H1 (cell line): ENCODE measurements at regions not wholly inside any gene's neighbourhood (a gene's known extent, or its start where the extent isn't known, plus 50 kb on each side); places are given as distances from the start of the nearest gene placed in this dataset.

Source experiments
- CTCF ChIA-PET: fragments of 300-600 bp; sonication (Branson Sonifier 250); formaldehyde crosslinking; loops from one replicate; lab custom pipeline; 2021; ENCODE audit not compliant: partially characterized antibody; lab: Charles Lee
- POLR2A ChIA-PET: fragments of 300-600 bp; sonication (Branson Sonifier 250); formaldehyde crosslinking; loops from one replicate; lab custom pipeline; 2021; ENCODE audit warnings: inconsistent platforms; ENCODE audit not compliant: partially characterized antibody; lab: Charles Lee
- DNase-seq, 2 experiments: peaks; one replicate each; pipeline versions ENCODE4 v3.0.0 to v3.0.0-alpha.2; 2010 to 2022; ENCODE audit warnings: low spot score in 2 of 2, low read depth in 1 of 2, mixed read lengths in 1 of 2
- FAIRE-seq: peaks from 2 replicates; lab custom pipeline; 2011; peaks lifted over from hg19 to GRCh38; lab: Jason Lieb, UNC
- H2AFZ ChIP-seq: 2 replicates; pipeline ENCODE4 v1.8.1; 2012; ENCODE audit warnings: low read length, inconsistent platforms
- H2AK5ac ChIP-seq: 2 replicates; pipeline ENCODE4 v1.6.1; 2013; ENCODE audit warnings: low read depth, low read length
- H2BK120ac ChIP-seq: replicated peaks from 2 replicates; pipeline ENCODE3; 2013; ENCODE audit warnings: low read depth, low read length, inconsistent platforms
- H2BK12ac ChIP-seq: 2 replicates; pipeline ENCODE4 v1.6.1; 2013; ENCODE audit warnings: low read depth, low read length
- H2BK15ac ChIP-seq: 2 replicates; pipeline ENCODE4 v1.6.1; 2013; ENCODE audit warnings: low read length
- H2BK20ac ChIP-seq: 2 replicates; pipeline ENCODE4 v1.6.1; 2013; ENCODE audit warnings: low read length
- H2BK5ac ChIP-seq: 2 replicates; pipeline ENCODE4 v1.6.1; 2013; ENCODE audit warnings: low read depth, low read length
- H3K14ac ChIP-seq: 2 replicates; pipeline ENCODE4 v1.6.1; 2013; ENCODE audit warnings: inconsistent platforms; ENCODE audit not compliant: insufficient read length
- H3K18ac ChIP-seq: 2 replicates; pipeline ENCODE4 v1.6.1; 2013; ENCODE audit warnings: low read length; ENCODE audit errors: extremely low read depth
- H3K23ac ChIP-seq: 2 replicates; pipeline ENCODE4 v1.6.1; 2013; ENCODE audit warnings: inconsistent platforms; ENCODE audit not compliant: insufficient read length
- H3K23me2 ChIP-seq: 2 replicates; pipeline ENCODE4 v1.6.1; 2013; ENCODE audit warnings: low read depth, low read length
- H3K27ac ChIP-seq: 2 replicates; pipeline ENCODE4 v1.6.1; 2011; ENCODE audit warnings: low read depth, low read length, inconsistent platforms
- H3K27me3 ChIP-seq, 4 experiments: replicated peaks in 1 of 4; 1 replicate in 1 of 4; 2 replicates in 3 of 4; pipeline versions ENCODE4 v1.6.1 to v1.8.1; 2011 to 2013; ENCODE audit warnings: low read length in 3 of 4, mild to moderate bottlenecking in 3 of 4, inconsistent platforms in 2 of 4, mixed read lengths in 2 of 4, moderate library complexity in 1 of 4; ENCODE audit not compliant: control insufficient read depth in 3 of 4, insufficient read depth in 3 of 4; ENCODE audit errors: extremely low read depth in 1 of 4
- H3K36me3 ChIP-seq, 4 experiments: 2 replicates each; pipeline versions ENCODE4 v1.6.1 to v1.8.1; 2011 to 2013; ENCODE audit warnings: mild to moderate bottlenecking in 4 of 4, low read length in 3 of 4, moderate library complexity in 2 of 4, control low read depth in 1 of 4, inconsistent platforms in 1 of 4; ENCODE audit not compliant: insufficient read depth in 4 of 4, control insufficient read depth in 2 of 4
- H3K4ac ChIP-seq: replicated peaks from 2 replicates; pipeline ENCODE3; 2013; ENCODE audit warnings: low read length, low read depth, mixed read lengths, inconsistent platforms; ENCODE audit not compliant: insufficient read length
- H3K4me1 ChIP-seq, 4 experiments: replicated peaks in 1 of 4; 1 replicate in 1 of 4; 2 replicates in 3 of 4; pipeline versions ENCODE4 v1.6.1 to v1.8.1; 2011 to 2013; ENCODE audit warnings: low read length in 3 of 4, inconsistent platforms in 2 of 4, mixed read lengths in 1 of 4; ENCODE audit not compliant: insufficient read depth in 4 of 4, control insufficient read depth in 3 of 4
- H3K4me2 ChIP-seq, 2 experiments: 2 replicates each; pipeline versions ENCODE4 v1.6.1 to v1.8.1; 2011 to 2013; ENCODE audit warnings: low read depth in 2 of 2, low read length in 2 of 2, control low read depth in 1 of 2, inconsistent platforms in 1 of 2, mild to moderate bottlenecking in 1 of 2; ENCODE audit not compliant: insufficient read depth in 1 of 2
- H3K4me3 ChIP-seq, 4 experiments: fragments of 200-600, 300-600 bp in 1 of 4; sonication (generic), shearing (Covaris generic), sonication (Bioruptor Twin) in 1 of 4; 2 replicates each; pipeline versions ENCODE4 v1.5.1 to v1.8.1; 2011 to 2016; ENCODE audit warnings: low read length in 4 of 4, low read depth in 3 of 4, control low read depth in 2 of 4, inconsistent platforms in 2 of 4, mild to moderate bottlenecking in 2 of 4, mixed read lengths in 1 of 4, moderate library complexity in 1 of 4; ENCODE audit not compliant: insufficient read depth in 2 of 4; ENCODE audit errors: extremely low read depth in 1 of 4
- H3K56ac ChIP-seq: replicated peaks from 2 replicates; pipeline ENCODE3; 2013; ENCODE audit warnings: low read depth, mild to moderate bottlenecking, mixed read lengths, low read length, inconsistent platforms; ENCODE audit not compliant: insufficient read length
- H3K79me1 ChIP-seq: 2 replicates; pipeline ENCODE4 v1.6.1; 2013; ENCODE audit warnings: low read depth, low read length, control low read depth
- H3K79me2 ChIP-seq, 2 experiments: 2 replicates each; pipeline versions ENCODE4 v1.6.1 to v1.8.1; 2012 to 2013; ENCODE audit warnings: low read length in 2 of 2, mild to moderate bottlenecking in 2 of 2, inconsistent platforms in 1 of 2; ENCODE audit not compliant: insufficient read depth in 2 of 2, control insufficient read depth in 1 of 2
- H3K9ac ChIP-seq, 4 experiments: replicated peaks in 1 of 4; 1 replicate in 1 of 4; 2 replicates in 3 of 4; pipeline versions ENCODE4 v1.6.1 to v1.8.1; 2011 to 2013; ENCODE audit warnings: low read depth in 3 of 4, low read length in 3 of 4, control low read depth in 2 of 4, mild to moderate bottlenecking in 2 of 4, moderate library complexity in 2 of 4, inconsistent platforms in 1 of 4; ENCODE audit errors: extremely low read depth in 1 of 4
- H3K9me3 ChIP-seq, 2 experiments: 2 replicates each; pipeline versions ENCODE4 v1.6.1 to v1.8.1; 2012 to 2013; ENCODE audit warnings: mild to moderate bottlenecking in 2 of 2, moderate library complexity in 2 of 2, control low read depth in 1 of 2, inconsistent platforms in 1 of 2, low read depth in 1 of 2, low read length in 1 of 2, mixed read lengths in 1 of 2; ENCODE audit not compliant: insufficient read depth in 2 of 2
- H4K20me1 ChIP-seq, 2 experiments: replicated peaks in 1 of 2; 2 replicates each; pipeline versions ENCODE3 to v1.8.1; 2011 to 2013; ENCODE audit warnings: inconsistent platforms in 2 of 2, low read length in 2 of 2, mild to moderate bottlenecking in 1 of 2; ENCODE audit not compliant: insufficient read depth in 2 of 2, control insufficient read depth in 1 of 2
- H4K5ac ChIP-seq: 2 replicates; pipeline ENCODE4 v1.6.1; 2013; ENCODE audit warnings: low read length, low read depth, mixed read lengths, inconsistent platforms; ENCODE audit not compliant: insufficient read length
- H4K8ac ChIP-seq: 2 replicates; pipeline ENCODE4 v1.8.0; 2013; ENCODE audit warnings: mild to moderate bottlenecking, moderate library complexity, low read length, inconsistent platforms; ENCODE audit not compliant: insufficient read depth; ENCODE audit errors: extremely low read depth
- H4K91ac ChIP-seq: replicated peaks from 2 replicates; pipeline ENCODE3; 2013; ENCODE audit warnings: low read length, mixed read lengths, inconsistent platforms; ENCODE audit not compliant: insufficient read length
- ATF2 ChIP-seq: IDR thresholded peaks from 2 replicates; pipeline ENCODE4 v1.6.1; 2012; ENCODE audit warnings: low read length, inconsistent platforms
- BRCA1 ChIP-seq: IDR thresholded peaks from 2 replicates; pipeline ENCODE4 v1.6.1; 2012; ENCODE audit warnings: low read depth, low read length, improper control_type of control experiment
- CBX8 ChIP-seq: fragments of 300-800, 300-1000 bp; sonication (generic); IDR thresholded peaks from 2 replicates; pipeline ENCODE4 v1.7.1; 2016; ENCODE audit warnings: low read depth, low read length, borderline replicate concordance
- E2F6 ChIP-seq: IDR thresholded peaks from 2 replicates; pipeline ENCODE4 v1.6.1; 2012; ENCODE audit warnings: inconsistent platforms
- MAFK ChIP-seq: IDR thresholded peaks from 2 replicates; pipeline ENCODE4 v1.6.1; 2012; ENCODE audit warnings: low read depth, mild to moderate bottlenecking, improper control_type of control experiment, low read length
- MAX ChIP-seq: IDR thresholded peaks from 2 replicates; pipeline ENCODE4 v1.6.1; 2012; ENCODE audit warnings: inconsistent platforms
- NRF1 ChIP-seq: IDR thresholded peaks from 2 replicates; pipeline ENCODE4 v1.6.1; 2011; ENCODE audit warnings: mild to moderate bottlenecking, low read depth, low read length, improper control_type of control experiment
- PHF8 ChIP-seq: fragments of 200-600 bp; sonication (generic); conservative IDR thresholded peaks from 2 replicates; pipeline ENCODE4 v1.7.1; 2012; ENCODE audit warnings: low read depth, mild to moderate bottlenecking, inconsistent platforms, low read length, moderate library complexity
- POLR2AphosphoS5 ChIP-seq: IDR thresholded peaks from 2 replicates; pipeline ENCODE4 v1.6.1; 2011; ENCODE audit warnings: low read depth, low read length
- RFX5 ChIP-seq: IDR thresholded peaks from 2 replicates; pipeline ENCODE4 v1.6.1; 2011; ENCODE audit warnings: low read depth, low read length, improper control_type of control experiment, borderline replicate concordance
- SP2 ChIP-seq: IDR thresholded peaks from 2 replicates; pipeline ENCODE4 v1.6.1; 2012; ENCODE audit warnings: mild to moderate bottlenecking, low read length, inconsistent platforms
- TAF7 ChIP-seq: optimal IDR thresholded peaks from 2 replicates; pipeline ENCODE3; 2011; ENCODE audit warnings: low read depth, mild to moderate bottlenecking, inconsistent platforms, low read length, moderate library complexity, borderline replicate concordance
- TBP ChIP-seq: IDR thresholded peaks from 2 replicates; pipeline ENCODE4 v1.6.1; 2011; ENCODE audit warnings: low read depth, low read length, improper control_type of control experiment
- WGBS, 2 experiments: shearing (Covaris generic) in 1 of 2; methylation state at CpG; one replicate each; pipeline versions ENCODE4 v1.1.6 to v1.1.7; 2013 to 2015; ENCODE audit warnings: low lambda C conversion rate in 2 of 2, mixed read lengths in 2 of 2, inconsistent platforms in 1 of 2, low coverage in 1 of 2, missing lambda C conversion rate in 1 of 2; ENCODE audit not compliant: insufficient replicate concordance in 2 of 2, insufficient coverage in 1 of 2, insufficient read length in 1 of 2; ENCODE audit errors: extremely low coverage in 1 of 2, missing lambda C conversion rate in 1 of 2; 5-methylcytosine and 5-hydroxymethylcytosine counted together

GRCh38 chr15:22241451-22241850 lies 161.1 kb downstream of the OR4M2 start:
- peaks cover 23 to 79% of the 10 kb centered on the region in 2 experiments for H3K9me3 ChIP-seq
- no peak overlapping the region for H3K4ac ChIP-seq
- CTCF ChIA-PET, result no interaction called here
- TF ChIP-seq ATF2 (no peak), BRCA1 (no peak), TBP (no peak), SP2 (no peak), TAF7 (no peak), RFX5 (no peak), NRF1 (no peak), CBX8 (no peak), POLR2AphosphoS5 (no peak), MAX (no peak), E2F6 (no peak), MAFK (no peak), PHF8 (no peak)

More at GRCh38 chr15:22241451-22241850, 161.1 kb downstream of the OR4M2 start:
- no peaks in the 10 kb centered on the region for H3K36me3 ChIP-seq
- no peak overlapping the region for H2BK120ac ChIP-seq
- H3K4me2 ChIP-seq, result no peak overlapping the region
- no peak for FAIRE-seq
- no peak overlapping the region for H2AK5ac ChIP-seq
- no peak overlapping the region for H4K91ac ChIP-seq
- H3K23me2 ChIP-seq, result no peaks in the 10 kb centered on the region
- no peak overlapping the region for H3K27ac ChIP-seq
- H2AFZ ChIP-seq, result no peak overlapping the region
- H3K4me1 ChIP-seq, result no peaks in the 10 kb centered on the region
- H3K27me3 ChIP-seq, result no peaks in the 10 kb centered on the region
- H4K5ac ChIP-seq, result no peak overlapping the region
- H3K14ac ChIP-seq, result no peak overlapping the region
- H3K23ac ChIP-seq, result no peak overlapping the region
- H3K79me2 ChIP-seq, result no peaks in the 10 kb centered on the region
- no peak overlapping the region for H2BK20ac ChIP-seq
- H2BK15ac ChIP-seq, result no peak overlapping the region
- H4K20me1 ChIP-seq, result no peaks in the 10 kb centered on the region
- no peak overlapping the region for H2BK12ac ChIP-seq
- no peak overlapping the region for H4K8ac ChIP-seq
- H2BK5ac ChIP-seq, result no peak overlapping the region
- no peak overlapping the region for H3K4me3 ChIP-seq
- no peak overlapping the region for H3K9ac ChIP-seq
- H3K18ac ChIP-seq, result no peak overlapping the region
- POLR2A ChIA-PET, result no interaction called here
- H3K79me1 ChIP-seq, result no peaks in the 10 kb centered on the region
- no peak overlapping the region for H3K56ac ChIP-seq
- DNase-seq, result no peak
- 77% methylated on average over 8 of the region's 8 CpGs; no CpG with 5 or more reads in 1 of the 2 experiments for WGBS, 2 experiments
